ENCODE measurements at regions not wholly inside any gene's neighbourhood (a gene's known extent, or its start where the extent isn't known, plus 50 kb on each side); places are given as distances from the start of the nearest gene placed in this dataset.
A peak's percentile ranks its signal among the peaks of the same experiment; 100 is the strongest.

GRCh38 chr14:31937730-31938346, 139.3 kb upstream of the ARHGAP5 start:
- Histone ChIP-seq H3K79me2 (ENCODE audit: insufficient read depth, low read length) (no peaks in the 10 kb centered on the region), H3K4me1 (ENCODE audit: insufficient read depth, low read length) (peaks cover 20% of the 10 kb centered on the region), H3K9me3 (ENCODE audit: low read depth, low read length) (no peaks in the 10 kb centered on the region), H3K4me3 (ENCODE audit: insufficient read depth, low read length) (no peak overlapping the region), H3K27ac (ENCODE audit: low read depth, low read length) (no peak overlapping the region), H2AFZ (ENCODE audit: low read length) (no peak overlapping the region), H4K20me1 (ENCODE audit: insufficient read depth, low read length) (no peaks in the 10 kb centered on the region), H3K4me2 (ENCODE audit: insufficient read depth, low read length) (no peak overlapping the region), H3K27me3 (ENCODE audit: insufficient read depth, low read length) (no peaks in the 10 kb centered on the region), H3K36me3 (ENCODE audit: insufficient read depth, low read length) (no peaks in the 10 kb centered on the region)
- DNase-seq (ENCODE audit: insufficient read length, low spot score, missing footprints): no peak
- no peak for TF ChIP-seq CTCF (IDR thresholded peaks at IDR 0.05; ENCODE audit: extremely low read depth, low read depth, low read length)

- no peak for DNase-seq (ENCODE audit: insufficient read length, low spot score, missing footprints)
- H3K4me1 ChIP-seq (ENCODE audit: insufficient read depth, low read length): peaks cover 12% of the 10 kb centered on the region
- H3K27ac ChIP-seq (ENCODE audit: low read depth, low read length): no peak overlapping the region
- no peak overlapping the region for H2AFZ ChIP-seq (ENCODE audit: low read length)
- H3K79me2 ChIP-seq (ENCODE audit: insufficient read depth, low read length): no peaks in the 10 kb centered on the region
- no peaks in the 10 kb centered on the region for H4K20me1 ChIP-seq (ENCODE audit: insufficient read depth, low read length)
- no peaks in the 10 kb centered on the region for H3K27me3 ChIP-seq (ENCODE audit: insufficient read depth, low read length)
- H3K36me3 ChIP-seq (ENCODE audit: insufficient read depth, low read length): no peaks in the 10 kb centered on the region
- no peak overlapping the region for H3K4me2 ChIP-seq (ENCODE audit: insufficient read depth, low read length)
- no peaks in the 10 kb centered on the region for H3K9me3 ChIP-seq (ENCODE audit: low read depth, low read length)
- no peak overlapping the region for H3K4me3 ChIP-seq (ENCODE audit: insufficient read depth, low read length)
- no peak for TF ChIP-seq CTCF (IDR thresholded peaks at IDR 0.05; ENCODE audit: extremely low read depth, low read depth, low read length)
These were observed 137.2 kb upstream of the ARHGAP5 start for GRCh38 chr14:31939934-31940333.

GRCh38 chr14:31941487-31941886, 135.6 kb upstream of the ARHGAP5 start:
- Histone ChIP-seq H4K20me1 (ENCODE audit: insufficient read depth, low read length) (no peaks in the 10 kb centered on the region), H3K27me3 (ENCODE audit: insufficient read depth, low read length) (no peaks in the 10 kb centered on the region), H3K27ac (ENCODE audit: low read depth, low read length) (no peak overlapping the region), H3K36me3 (ENCODE audit: insufficient read depth, low read length) (no peaks in the 10 kb centered on the region), H3K4me3 (ENCODE audit: insufficient read depth, low read length) (no peak overlapping the region), H3K4me2 (ENCODE audit: insufficient read depth, low read length) (no peak overlapping the region), H3K9me3 (ENCODE audit: low read depth, low read length) (no peaks in the 10 kb centered on the region), H3K4me1 (ENCODE audit: insufficient read depth, low read length) (peaks cover 4% of the 10 kb centered on the region), H3K79me2 (ENCODE audit: insufficient read depth, low read length) (no peaks in the 10 kb centered on the region), H2AFZ (ENCODE audit: low read length) (no peak overlapping the region)
- no peak for DNase-seq (ENCODE audit: insufficient read length, low spot score, missing footprints)
- TF ChIP-seq CTCF (IDR thresholded peaks at IDR 0.05; ENCODE audit: extremely low read depth, low read depth, low read length): no peak

- Histone ChIP-seq H3K27me3 (ENCODE audit: insufficient read depth, low read length) (peaks cover 3% of the 10 kb centered on the region), H2AFZ (ENCODE audit: low read length) (no peak overlapping the region), H4K20me1 (ENCODE audit: insufficient read depth, low read length) (no peaks in the 10 kb centered on the region), H3K4me3 (ENCODE audit: insufficient read depth, low read length) (no peak overlapping the region), H3K36me3 (ENCODE audit: insufficient read depth, low read length) (no peaks in the 10 kb centered on the region), H3K4me2 (ENCODE audit: insufficient read depth, low read length) (no peak overlapping the region), H3K4me1 (ENCODE audit: insufficient read depth, low read length) (peaks cover 2% of the 10 kb centered on the region), H3K27ac (ENCODE audit: low read depth, low read length) (no peak overlapping the region), H3K9me3 (ENCODE audit: low read depth, low read length) (no peaks in the 10 kb centered on the region), H3K79me2 (ENCODE audit: insufficient read depth, low read length) (no peaks in the 10 kb centered on the region)
- DNase-seq (ENCODE audit: insufficient read length, low spot score, missing footprints): peak; percentile 58
- TF ChIP-seq CTCF (IDR thresholded peaks at IDR 0.05; ENCODE audit: extremely low read depth, low read depth, low read length): no peak
These were observed 134.8 kb upstream of the ARHGAP5 start for GRCh38 chr14:31942166-31942841.
